HepG2 (cell line): ENCODE measurements at regions not wholly inside any gene's neighbourhood (a gene's known extent, or its start where the extent isn't known, plus 50 kb on each side); places are given as distances from the start of the nearest gene placed in this dataset.

Experiments
- ATAC-seq: fragments of 200-7000 bp; cut with Tn5 transposase; 3 replicates; pipeline ENCODE4 v1.9.1; 2020; ENCODE audit warnings: mild to moderate bottlenecking, moderate library complexity
- BruUV-seq: library from RNA; stranded (reverse); fragments of 400-500 nt; replicated peaks from 2 replicates; lab custom pipeline; 2021; lab: Mats Ljungman, UMichigan
- CTCF ChIA-PET: fragments of 300-600 bp; formaldehyde crosslinking; extraction: SDS; loops from one replicate; lab custom pipeline; 2021; ENCODE audit warnings: low total read pairs, inconsistent platforms, low intra/inter-chr PET ratio; lab: Yijun Ruan, JAX
- POLR2A ChIA-PET: fragments of 350-600 bp; sonication (Branson Sonifier 250); formaldehyde crosslinking; loops from one replicate; lab custom pipeline; 2020; ENCODE audit warnings: antibody characterized with exemption, inconsistent platforms; lab: Yijun Ruan, JAX
- DNase-seq: peaks from one replicate; pipeline ENCODE4 v3.0.0-alpha.2; 2015; ENCODE audit warnings: low spot score
- FAIRE-seq: peaks from 3 replicates; lab custom pipeline; 2011; peaks lifted over from hg19 to GRCh38; lab: Jason Lieb, UNC
- H2AFZ ChIP-seq: one replicate; pipeline ENCODE4 v1.6.1; 2011; ENCODE audit warnings: low read length, inconsistent platforms
- H3K27ac ChIP-seq: fragments of 300-600 bp; 3 replicates; pipeline ENCODE4 v1.8.0; 2011; ENCODE audit warnings: mixed run types, mild to moderate bottlenecking, mixed read lengths, low read length, inconsistent platforms; ENCODE audit not compliant: insufficient read depth; ENCODE audit errors: extremely low read length
- H3K27me3 ChIP-seq, 2 experiments: fragments of 200-600 bp in 1 of 2; 2 replicates in 1 of 2; 3 replicates in 1 of 2; pipeline versions ENCODE4 v1.6.0 to v1.8.0; 2011; ENCODE audit warnings: low read length in 2 of 2, mild to moderate bottlenecking in 2 of 2, moderate library complexity in 2 of 2, inconsistent platforms in 1 of 2; ENCODE audit not compliant: insufficient read depth in 2 of 2, control insufficient read depth in 1 of 2
- H3K36me3 ChIP-seq, 2 experiments: fragments of 200-600 bp in 1 of 2; replicated peaks in 1 of 2; 2 replicates in 1 of 2; 3 replicates in 1 of 2; pipeline versions ENCODE4 v1.5.1 to v1.8.0; 2011; ENCODE audit warnings: low read length in 2 of 2, inconsistent platforms in 1 of 2; ENCODE audit not compliant: insufficient read depth in 2 of 2, control insufficient read depth in 1 of 2
- H3K4me1 ChIP-seq: 2 replicates; pipeline ENCODE4 v1.5.1; 2012; ENCODE audit warnings: low read length, inconsistent platforms; ENCODE audit not compliant: insufficient read depth
- H3K4me2 ChIP-seq: 2 replicates; pipeline ENCODE4 v1.6.0; 2011; ENCODE audit warnings: low read depth, low read length, inconsistent platforms
- H3K4me3 ChIP-seq, 3 experiments: fragments of 200-600 bp in 1 of 3; sonication (generic), shearing (Covaris generic) in 1 of 3; replicated peaks in 1 of 3; 2 replicates each; pipeline ENCODE4 v1.5.1; 2011 to 2016; ENCODE audit warnings: low read length in 3 of 3, inconsistent platforms in 2 of 3, low read depth in 2 of 3, mild to moderate bottlenecking in 2 of 3, control low read depth in 1 of 3, mixed read lengths in 1 of 3; ENCODE audit not compliant: insufficient read depth in 1 of 3
- H3K79me2 ChIP-seq: one replicate; pipeline ENCODE4 v1.6.1; 2011; ENCODE audit warnings: low read length, inconsistent platforms; ENCODE audit not compliant: insufficient read depth
- H3K9ac ChIP-seq: 2 replicates; pipeline ENCODE4 v1.6.0; 2011; ENCODE audit warnings: mild to moderate bottlenecking, low read depth, low read length, inconsistent platforms; ENCODE audit not compliant: insufficient read depth
- H3K9me3 ChIP-seq: 2 replicates; pipeline ENCODE4 v1.5.1; 2012; ENCODE audit warnings: mild to moderate bottlenecking, low read length
- H4K20me1 ChIP-seq: 2 replicates; pipeline ENCODE4 v1.6.0; 2011; ENCODE audit warnings: inconsistent platforms, mild to moderate bottlenecking, low read length, moderate library complexity; ENCODE audit not compliant: insufficient read depth
- BCL6 ChIP-seq: IDR thresholded peaks from 2 replicates; pipeline ENCODE4 v1.6.1; 2016; ENCODE audit warnings: missing genetic modification reagents, missing compliant biosample characterization
- HHEX ChIP-seq: IDR thresholded peaks from 2 replicates; pipeline ENCODE4 v1.6.1; 2016; ENCODE audit warnings: control low read depth
- NCOA1 ChIP-seq: sonication (generic); formaldehyde crosslinking; IDR thresholded peaks from 2 replicates; pipeline ENCODE4 v1.9.0; 2021; ENCODE audit warnings: missing genetic modification reagents
- ONECUT2 ChIP-seq: sonication (generic); formaldehyde crosslinking; IDR thresholded peaks from 2 replicates; pipeline ENCODE4 v1.4.0; 2020; ENCODE audit warnings: missing genetic modification reagents
- SMAD1 ChIP-seq: sonication (generic); formaldehyde crosslinking; IDR thresholded peaks from 2 replicates; pipeline ENCODE4 v1.4.0; 2020; ENCODE audit warnings: missing genetic modification reagents, low read depth, mild to moderate bottlenecking, borderline replicate concordance
- SMYD3 ChIP-seq: sonication (generic); formaldehyde crosslinking; IDR thresholded peaks from 2 replicates; pipeline ENCODE4 v1.8.1; 2023; ENCODE audit warnings: mild to moderate bottlenecking, missing genetic modification reagents
- SRSF4 ChIP-seq: fragments of 200-400 bp; formaldehyde crosslinking; IDR thresholded peaks from one replicate; pipeline ENCODE4 v1.6.1; 2018; ENCODE audit warnings: mild to moderate bottlenecking, low read depth, low read length, moderate library complexity; ENCODE audit not compliant: poor library complexity, severe bottlenecking
- TAF15 ChIP-seq: fragments of 200-400 bp; formaldehyde crosslinking; IDR thresholded peaks from one replicate; pipeline ENCODE4 v1.6.1; 2018; ENCODE audit warnings: mild to moderate bottlenecking, low read depth, low read length; ENCODE audit not compliant: poor library complexity, severe bottlenecking
- TEAD2 ChIP-seq: sonication (generic); formaldehyde crosslinking; IDR thresholded peaks from 2 replicates; pipeline ENCODE4 v1.9.0; 2021; ENCODE audit warnings: missing genetic modification reagents
- ZNF329 ChIP-seq: sonication (generic); formaldehyde crosslinking; IDR thresholded peaks from 2 replicates; pipeline ENCODE4 v1.9.0; 2021; ENCODE audit warnings: low read depth, mild to moderate bottlenecking, missing genetic modification reagents
- WGBS: methylation state at CpG from one replicate; pipeline ENCODE4 v1.1.6; 2017; ENCODE audit warnings: low lambda C conversion rate; 5-methylcytosine and 5-hydroxymethylcytosine counted together
- in situ Hi-C: cut with HindIII; loops from 2 replicates; pipeline ENCODE4 v1.10.0; 2017; ENCODE audit warnings: low pct_unique_long_range_greater_than_20kb; ENCODE audit not compliant: extremely low pct_ligation_motif_present
- intact Hi-C: fragments of 100-400 bp; cut with micrococcal nuclease; formaldehyde crosslinking; loops from one replicate; pipeline ENCODE4 v1.10.0; 2022; ENCODE audit not compliant: unreplicated experiment

DNA sequence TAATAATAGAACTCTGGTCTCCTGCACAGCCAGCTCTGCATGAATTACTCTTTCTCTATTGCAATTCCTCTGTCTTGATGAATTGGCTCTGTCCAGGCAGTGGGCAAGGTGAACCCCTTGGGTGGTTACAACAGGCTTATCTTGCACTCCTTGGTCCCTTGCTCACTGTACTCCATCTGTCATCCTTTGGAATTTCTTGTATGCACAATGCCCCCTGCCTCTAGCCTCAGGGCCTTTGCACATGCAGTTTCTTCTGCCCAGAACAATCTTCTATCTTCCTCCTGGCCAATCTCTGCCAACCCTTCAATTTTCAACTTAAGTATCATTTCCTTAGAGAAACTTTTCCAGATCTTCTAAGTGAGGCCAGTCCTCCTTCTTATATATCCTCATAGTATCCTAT, 114.7 kb upstream of the NLRP1 start (continued):
- no peak for TF ChIP-seq TAF15
- no peak for TF ChIP-seq SMAD1 (CRISPR knock-in tag)
- no peak for TF ChIP-seq NCOA1 (CRISPR knock-in tag)
- TF ChIP-seq TEAD2 (CRISPR knock-in tag), result no peak

GRCh38 chr17:5699814-5700213, 115.5 kb upstream of the NLRP1 start:
- DNase-seq (no peak), ATAC-seq (no peak), FAIRE-seq (no peak)
- Histone ChIP-seq H2AFZ (no peak overlapping the region), H3K27me3 (no peaks in the 10 kb centered on the region), H3K9me3 (no peaks in the 10 kb centered on the region), H3K79me2 (no peaks in the 10 kb centered on the region), H4K20me1 (no peaks in the 10 kb centered on the region), H3K4me3 (no peak overlapping the region), H3K27ac (no peak overlapping the region), H3K4me1 (no peaks in the 10 kb centered on the region), H3K9ac (no peak overlapping the region), H3K4me2 (no peak overlapping the region), H3K36me3 (no peaks in the 10 kb centered on the region)
- no TSS peak for BruUV-seq
- POLR2A ChIA-PET, result no interaction called here
- no peak for TF ChIP-seq BCL6
- TF ChIP-seq ONECUT2 (CRISPR knock-in tag), result no peak
- no peak for TF ChIP-seq SMYD3 (CRISPR knock-in tag)
- TF ChIP-seq ZNF329 (CRISPR knock-in tag), result no peak
- no peak for TF ChIP-seq HHEX
- TF ChIP-seq SRSF4, result no peak
- CTCF ChIA-PET, result no interaction called here
- intact Hi-C loops, result loop anchor here (10.0 kb wide), 1 partner anchor 115 kb away; the partner anchor contains the start of gene NLRP1
- in situ Hi-C loops, result loop anchor here (25.0 kb wide), 1 partner anchor 712 kb away; no protein-coding TSS in a partner anchor
- WGBS, result 10% methylated on average over 4 of the region's 7 CpGs
